ENCODE measurements at regions not wholly inside any gene's neighbourhood (a gene's known extent, or its start where the extent isn't known, plus 50 kb on each side); places are given as distances from the start of the nearest gene placed in this dataset.

DNA sequence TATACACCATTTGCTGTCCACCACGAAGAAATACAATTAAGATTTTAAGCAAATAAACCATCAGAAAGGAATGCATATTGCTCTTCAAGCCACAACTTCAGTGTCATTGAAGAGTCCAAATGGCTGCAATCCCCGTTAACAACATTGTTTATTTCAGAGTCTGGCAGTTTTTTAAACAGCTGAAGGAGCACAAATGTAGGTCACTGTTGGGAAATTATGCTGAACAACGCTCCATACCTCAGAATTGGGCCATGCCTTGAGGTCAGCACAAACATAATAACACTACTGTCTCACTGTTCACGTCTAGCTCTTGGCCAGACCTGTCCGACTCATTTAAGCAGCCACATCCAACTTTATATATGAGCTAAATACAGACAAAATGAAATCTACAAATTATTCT, 453.9 kb upstream of the GHITM start:
- H3K79me2 ChIP-seq (ENCODE audit: low read length) = no peaks in the 10 kb centered on the region
- H3K9me3 ChIP-seq (replicated peaks; ENCODE audit: insufficient read depth, low read length) = no peaks in the 10 kb centered on the region
- no peaks in the 10 kb centered on the region for H4K20me1 ChIP-seq (ENCODE audit: insufficient read depth, low read length)
- no peaks in the 10 kb centered on the region for H3K9me2 ChIP-seq (replicated peaks; ENCODE audit: insufficient read depth, low read length)
- no peak for DNase-seq
- no peak overlapping the region for H3K9ac ChIP-seq (ENCODE audit: low read length)
- H3K4me1 ChIP-seq (ENCODE audit: low read length) = peaks cover 7% of the 10 kb centered on the region
- H3K4me3 ChIP-seq (ENCODE audit: low read length) = no peak overlapping the region
- no peaks in the 10 kb centered on the region for H3K27me3 ChIP-seq (replicated peaks; ENCODE audit: insufficient read depth, low read length)
- no peak overlapping the region for H3K27ac ChIP-seq (ENCODE audit: low read length)
- H3K36me3 ChIP-seq (replicated peaks; ENCODE audit: insufficient read depth, low read length) = no peaks in the 10 kb centered on the region
- H2AFZ ChIP-seq (ENCODE audit: low read length) = no peak overlapping the region
- H3F3A ChIP-seq (ENCODE audit: insufficient read depth, low read length) = peaks cover 6% of the 10 kb centered on the region; the same call in 1 of the 2 replicates
- TF ChIP-seq EZH2 (optimal IDR thresholded peaks at IDR 0.05; ENCODE audit: low read depth, low read length) (no peak), EZH2phosphoT487 (IDR thresholded peaks at IDR 0.05; ENCODE audit: low read length) (no peak)
- TF ChIP-seq, protein P1, sequence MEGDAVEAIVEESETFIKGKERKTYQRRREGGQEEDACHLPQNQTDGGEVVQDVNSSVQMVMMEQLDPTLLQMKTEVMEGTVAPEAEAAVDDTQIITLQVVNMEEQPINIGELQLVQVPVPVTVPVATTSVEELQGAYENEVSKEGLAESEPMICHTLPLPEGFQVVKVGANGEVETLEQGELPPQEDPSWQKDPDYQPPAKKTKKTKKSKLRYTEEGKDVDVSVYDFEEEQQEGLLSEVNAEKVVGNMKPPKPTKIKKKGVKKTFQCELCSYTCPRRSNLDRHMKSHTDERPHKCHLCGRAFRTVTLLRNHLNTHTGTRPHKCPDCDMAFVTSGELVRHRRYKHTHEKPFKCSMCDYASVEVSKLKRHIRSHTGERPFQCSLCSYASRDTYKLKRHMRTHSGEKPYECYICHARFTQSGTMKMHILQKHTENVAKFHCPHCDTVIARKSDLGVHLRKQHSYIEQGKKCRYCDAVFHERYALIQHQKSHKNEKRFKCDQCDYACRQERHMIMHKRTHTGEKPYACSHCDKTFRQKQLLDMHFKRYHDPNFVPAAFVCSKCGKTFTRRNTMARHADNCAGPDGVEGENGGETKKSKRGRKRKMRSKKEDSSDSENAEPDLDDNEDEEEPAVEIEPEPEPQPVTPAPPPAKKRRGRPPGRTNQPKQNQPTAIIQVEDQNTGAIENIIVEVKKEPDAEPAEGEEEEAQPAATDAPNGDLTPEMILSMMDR (IDR thresholded peaks at IDR 0.05; ENCODE audit: low read length) = no peak
- H3K4me2 ChIP-seq (ENCODE audit: low read depth, low read length) = no peak overlapping the region

DNA sequence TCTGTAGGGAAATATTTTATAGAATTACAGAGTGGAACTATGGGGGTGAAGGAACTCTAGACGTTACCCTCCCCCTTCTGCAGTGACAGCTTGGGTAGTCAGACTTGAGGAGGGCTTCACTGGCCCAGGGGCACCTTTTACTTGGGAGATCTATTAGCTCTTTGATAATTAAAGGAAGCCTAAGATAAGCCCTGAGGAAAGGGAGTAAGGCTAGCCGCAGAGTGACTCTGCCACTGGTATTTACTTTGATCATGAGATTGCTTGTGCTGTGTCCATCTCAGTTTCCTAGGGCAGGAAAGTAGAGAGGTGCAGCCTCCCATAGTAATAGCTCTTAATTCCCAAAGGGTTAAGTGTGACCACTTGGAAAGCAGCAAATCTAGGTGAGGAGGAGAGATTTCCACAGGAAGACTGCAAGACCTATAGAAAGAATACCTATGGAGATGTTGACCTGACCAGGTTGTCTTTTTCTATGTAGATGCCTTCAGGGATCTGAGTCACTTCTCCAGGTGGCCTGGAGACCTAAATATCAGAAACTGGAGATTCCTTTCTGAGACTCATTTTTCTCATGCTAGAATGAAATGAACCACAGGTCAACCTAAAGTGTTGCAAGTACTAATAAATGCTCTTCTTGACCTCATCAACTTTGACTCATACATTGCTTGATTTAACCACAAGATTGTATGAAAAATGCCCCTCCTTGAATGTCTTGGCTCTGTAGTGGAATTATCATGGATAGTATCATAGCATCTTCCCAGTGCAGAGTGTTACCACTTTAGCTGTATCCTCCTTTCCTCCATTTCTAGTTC, 447.3 kb upstream of the GHITM start:
- H3K9ac ChIP-seq (ENCODE audit: low read length) = no peak overlapping the region
- H3K4me3 ChIP-seq (ENCODE audit: low read length) = no peak overlapping the region
- no peak overlapping the region for H3K4me2 ChIP-seq (ENCODE audit: low read depth, low read length)
- H3K36me3 ChIP-seq (replicated peaks; ENCODE audit: insufficient read depth, low read length) = no peaks in the 10 kb centered on the region
- no peak overlapping the region for H2AFZ ChIP-seq (ENCODE audit: low read length)
- no peaks in the 10 kb centered on the region for H3F3A ChIP-seq (ENCODE audit: insufficient read depth, low read length)
- no peaks in the 10 kb centered on the region for H3K4me1 ChIP-seq (ENCODE audit: low read length)
- no peak for DNase-seq
- TF ChIP-seq EZH2 (optimal IDR thresholded peaks at IDR 0.05; ENCODE audit: low read depth, low read length) (no peak), EZH2phosphoT487 (IDR thresholded peaks at IDR 0.05; ENCODE audit: low read length) (no peak)
- TF ChIP-seq, protein P1 (IDR thresholded peaks at IDR 0.05; ENCODE audit: low read length) = no peak
- H3K27me3 ChIP-seq (replicated peaks; ENCODE audit: insufficient read depth, low read length) = no peaks in the 10 kb centered on the region
- no peaks in the 10 kb centered on the region for H4K20me1 ChIP-seq (ENCODE audit: insufficient read depth, low read length)
- H3K9me2 ChIP-seq (replicated peaks; ENCODE audit: insufficient read depth, low read length) = no peaks in the 10 kb centered on the region
- H3K27ac ChIP-seq (ENCODE audit: low read length) = no peak overlapping the region
- H3K9me3 ChIP-seq (replicated peaks; ENCODE audit: insufficient read depth, low read length) = no peaks in the 10 kb centered on the region
- no peaks in the 10 kb centered on the region for H3K79me2 ChIP-seq (ENCODE audit: low read length)

DNA sequence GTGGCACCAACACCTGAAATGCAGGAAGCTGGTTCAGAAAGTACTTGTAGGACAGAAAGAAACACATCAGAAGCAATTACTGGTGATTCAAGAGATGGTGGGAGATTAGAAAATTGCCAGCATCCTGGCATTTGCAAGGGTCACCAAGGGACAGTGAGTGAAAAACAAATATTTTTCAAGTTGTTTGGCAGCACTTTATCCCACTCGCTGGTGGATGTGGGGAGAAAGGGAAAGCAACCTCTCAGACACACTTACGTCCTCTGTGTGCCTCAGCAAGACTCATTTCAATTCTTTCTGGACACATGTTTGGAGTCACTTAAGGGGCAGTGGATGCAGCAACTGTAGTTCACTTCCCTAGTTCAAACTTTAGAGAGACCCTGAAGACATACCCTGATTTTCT, 440.4 kb upstream of the GHITM start:
- no peaks in the 10 kb centered on the region for H3K79me2 ChIP-seq (ENCODE audit: low read length)
- no peaks in the 10 kb centered on the region for H3K27me3 ChIP-seq (replicated peaks; ENCODE audit: insufficient read depth, low read length)
- no peaks in the 10 kb centered on the region for H3K4me1 ChIP-seq (ENCODE audit: low read length)
- no peaks in the 10 kb centered on the region for H3K9me2 ChIP-seq (replicated peaks; ENCODE audit: insufficient read depth, low read length)
- H3K36me3 ChIP-seq (replicated peaks; ENCODE audit: insufficient read depth, low read length) = no peaks in the 10 kb centered on the region
- H3F3A ChIP-seq (ENCODE audit: insufficient read depth, low read length) = no peaks in the 10 kb centered on the region
- H3K9me3 ChIP-seq (replicated peaks; ENCODE audit: insufficient read depth, low read length) = no peaks in the 10 kb centered on the region
- TF ChIP-seq EZH2 (optimal IDR thresholded peaks at IDR 0.05; ENCODE audit: low read depth, low read length) = no peak
- no peak for TF ChIP-seq EZH2phosphoT487 (IDR thresholded peaks at IDR 0.05; ENCODE audit: low read length)
- TF ChIP-seq, protein P1 (IDR thresholded peaks at IDR 0.05; ENCODE audit: low read length) = no peak
- no peak for DNase-seq
- H3K27ac ChIP-seq (ENCODE audit: low read length) = no peak overlapping the region
- H4K20me1 ChIP-seq (ENCODE audit: insufficient read depth, low read length) = no peaks in the 10 kb centered on the region
- no peak overlapping the region for H2AFZ ChIP-seq (ENCODE audit: low read length)
- no peak overlapping the region for H3K9ac ChIP-seq (ENCODE audit: low read length)
- H3K4me2 ChIP-seq (ENCODE audit: low read depth, low read length) = no peak overlapping the region
- no peak overlapping the region for H3K4me3 ChIP-seq (ENCODE audit: low read length)

All from MM.1S (cell line).